Breast epithelium (tissue), 4 donors: ENCODE measurements at regions not wholly inside any gene's neighbourhood (a gene's known extent, or its start where the extent isn't known, plus 50 kb on each side); places are given as distances from the start of the nearest gene placed in this dataset.
"Not testable (repeated sequence)": the region's sequence is repeated elsewhere in the genome, so short reads cannot be mapped to it uniquely, and the experiment has no call there.

Experiments
- DNase-seq, 2 donors: peaks; one replicate each; pipeline ENCODE4 v3.0.0-alpha.2; 2019; ENCODE audit warnings: low spot score in 2 of 2
- H3K27ac ChIP-seq, 2 donors: fragments of 200-600 bp; sonication (generic) in 1 of 2; one replicate each; pipeline ENCODE4 v1.5.1; 2016 to 2019; ENCODE audit warnings: mild to moderate bottlenecking in 1 of 2
- H3K27me3 ChIP-seq, 2 donors: fragments of 200-600 bp; sonication (generic) in 1 of 2; one replicate each; pipeline versions ENCODE4 v1.5.1 to v1.6.0; 2017 to 2019; ENCODE audit warnings: control low read depth in 1 of 2, mild to moderate bottlenecking in 1 of 2
- H3K36me3 ChIP-seq: fragments of 200-600 bp; one replicate; pipeline ENCODE4 v1.5.1; 2019
- H3K4me1 ChIP-seq, 2 donors: fragments of 200-600 bp; sonication (generic); one replicate each; pipeline ENCODE4 v1.5.1; 2016 to 2019; ENCODE audit warnings: control low read depth in 1 of 2
- H3K4me3 ChIP-seq, 3 donors: fragments of 200-600 bp; sonication (generic); 1 replicate in 2 of 3; 2 replicates in 1 of 3; pipeline ENCODE4 v1.5.1; 2016 to 2019; ENCODE audit warnings: mild to moderate bottlenecking in 3 of 3, moderate library complexity in 2 of 3
- H3K9me3 ChIP-seq, 2 donors: fragments of 200-600 bp; sonication (generic) in 1 of 2; one replicate each; pipeline ENCODE4 v1.5.1; 2016 to 2019; ENCODE audit warnings: control low read depth in 1 of 2
- CTCF ChIP-seq, 3 donors: fragments of 450-650 bp; IDR thresholded peaks; one replicate each; pipeline ENCODE4 v1.5.1; 2016 to 2017; ENCODE audit warnings: antibody characterized with exemption in 3 of 3, mild to moderate bottlenecking in 3 of 3, moderate library complexity in 3 of 3
- POLR2A ChIP-seq: fragments of 450-650 bp; IDR thresholded peaks from one replicate; pipeline ENCODE4 v1.6.1; 2016; ENCODE audit warnings: antibody characterized with exemption, mild to moderate bottlenecking, moderate library complexity
- POLR2AphosphoS5 ChIP-seq, 3 donors: sonication (generic); formaldehyde crosslinking; IDR thresholded peaks; one replicate each; pipeline ENCODE4 v1.6.1; 2017; ENCODE audit warnings: antibody characterized with exemption in 3 of 3
- intact Hi-C: fragments of 100-400 bp; cut with DNase I; formaldehyde crosslinking; loops from one replicate; pipeline ENCODE4 v1.15.1; 2023; ENCODE audit warnings: low total_unique reads

- Histone ChIP-seq H3K9me3 (no peaks in the 10 kb centered on the region), H3K27me3 (no peaks in the 10 kb centered on the region), H3K27ac (no peak overlapping the region), H3K36me3 (no peaks in the 10 kb centered on the region), H3K4me3 (no peak overlapping the region), H3K4me1 (no peaks in the 10 kb centered on the region)
- TF ChIP-seq POLR2AphosphoS5 (IDR thresholded peaks at IDR 0.05) = no peak
- TF ChIP-seq POLR2A = no peak
- TF ChIP-seq CTCF (IDR thresholded peaks at IDR 0.05) = no peak
- no peak for DNase-seq
- intact Hi-C loops = no loop called here
Observed at GRCh38 chr3:18713577-18713951, 288.4 kb upstream of the SATB1 start.

- no peaks in the 10 kb centered on the region for H3K27me3 ChIP-seq
- intact Hi-C loops = no loop called here
- no peak overlapping the region for H3K4me3 ChIP-seq
Observed at GRCh38 chr3:18712713-18713576, 287.8 kb upstream of the SATB1 start.

GRCh38 chr3:18704326-18704725 is 279.2 kb upstream of the SATB1 start:
- peaks cover 0 to 24% of the 10 kb centered on the region in 2 donors for H3K9me3 ChIP-seq
- intact Hi-C loops = no loop called here
- TF ChIP-seq POLR2A (no peak), CTCF (IDR thresholded peaks at IDR 0.05) (no peak), POLR2AphosphoS5 (IDR thresholded peaks at IDR 0.05) (no peak)
- DNase-seq = no peak
- no peak overlapping the region for H3K4me3 ChIP-seq
- H3K27ac ChIP-seq = no peak overlapping the region
- no peaks in the 10 kb centered on the region for H3K27me3 ChIP-seq
- H3K36me3 ChIP-seq = no peaks in the 10 kb centered on the region
- H3K4me1 ChIP-seq = no peaks in the 10 kb centered on the region

More at GRCh38 chr3:18712713-18713576, 287.8 kb upstream of the SATB1 start:
- no peak for TF ChIP-seq CTCF (IDR thresholded peaks at IDR 0.05)
- no peak for TF ChIP-seq POLR2A
- no peak for TF ChIP-seq POLR2AphosphoS5 (IDR thresholded peaks at IDR 0.05)
- Histone ChIP-seq H3K27ac (no peak overlapping the region), H3K4me1 (no peaks in the 10 kb centered on the region), H3K36me3 (no peaks in the 10 kb centered on the region), H3K9me3 (no peaks in the 10 kb centered on the region)
- no peak for DNase-seq

- H3K4me1 ChIP-seq = no peaks in the 10 kb centered on the region
- DNase-seq = no peak
- H3K4me3 ChIP-seq = no peak overlapping the region
- TF ChIP-seq CTCF (IDR thresholded peaks at IDR 0.05) (no peak), POLR2AphosphoS5 (IDR thresholded peaks at IDR 0.05) (no peak), POLR2A (no peak)
- H3K36me3 ChIP-seq = no peaks in the 10 kb centered on the region
- intact Hi-C loops = no loop called here
- peaks cover 0 to 24% of the 10 kb centered on the region in 2 donors for H3K9me3 ChIP-seq
- no peaks in the 10 kb centered on the region for H3K27me3 ChIP-seq
- H3K27ac ChIP-seq = no peak overlapping the region
Observed at GRCh38 chr3:18703798-18704197, 278.7 kb upstream of the SATB1 start.

GRCh38 chr3:18693588-18694329 is 268.6 kb upstream of the SATB1 start:
- H3K27me3 ChIP-seq, intact Hi-C loops, H3K9me3 ChIP-seq, H3K27ac ChIP-seq, DNase-seq, H3K4me1 ChIP-seq, H3K4me3 ChIP-seq, H3K36me3 ChIP-seq: not testable (repeated sequence)
